ENCODE measurements at regions not wholly inside any gene's neighbourhood (a gene's known extent, or its start where the extent isn't known, plus 50 kb on each side); places are given as distances from the start of the nearest gene placed in this dataset.

DNA sequence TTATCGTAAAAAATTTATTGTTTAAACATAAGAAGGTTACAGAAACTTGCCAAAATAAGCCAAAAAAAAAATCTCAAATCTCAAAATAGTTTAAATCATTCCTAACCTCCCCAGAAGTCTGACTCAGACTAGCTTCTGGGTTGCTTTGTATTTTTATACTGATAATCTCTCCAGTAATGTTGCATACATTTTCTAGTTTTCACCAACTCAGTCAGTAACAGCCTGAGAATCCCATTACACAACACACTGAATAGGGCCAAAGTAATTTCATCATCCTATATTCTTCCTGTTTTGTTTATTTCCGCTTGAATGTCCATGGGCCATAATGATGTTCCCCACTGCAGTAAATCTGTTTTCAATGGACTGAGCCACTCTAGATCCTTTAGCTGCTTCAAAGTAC is 478.5 kb downstream of the GPAM start:
- TF ChIP-seq, protein P1, sequence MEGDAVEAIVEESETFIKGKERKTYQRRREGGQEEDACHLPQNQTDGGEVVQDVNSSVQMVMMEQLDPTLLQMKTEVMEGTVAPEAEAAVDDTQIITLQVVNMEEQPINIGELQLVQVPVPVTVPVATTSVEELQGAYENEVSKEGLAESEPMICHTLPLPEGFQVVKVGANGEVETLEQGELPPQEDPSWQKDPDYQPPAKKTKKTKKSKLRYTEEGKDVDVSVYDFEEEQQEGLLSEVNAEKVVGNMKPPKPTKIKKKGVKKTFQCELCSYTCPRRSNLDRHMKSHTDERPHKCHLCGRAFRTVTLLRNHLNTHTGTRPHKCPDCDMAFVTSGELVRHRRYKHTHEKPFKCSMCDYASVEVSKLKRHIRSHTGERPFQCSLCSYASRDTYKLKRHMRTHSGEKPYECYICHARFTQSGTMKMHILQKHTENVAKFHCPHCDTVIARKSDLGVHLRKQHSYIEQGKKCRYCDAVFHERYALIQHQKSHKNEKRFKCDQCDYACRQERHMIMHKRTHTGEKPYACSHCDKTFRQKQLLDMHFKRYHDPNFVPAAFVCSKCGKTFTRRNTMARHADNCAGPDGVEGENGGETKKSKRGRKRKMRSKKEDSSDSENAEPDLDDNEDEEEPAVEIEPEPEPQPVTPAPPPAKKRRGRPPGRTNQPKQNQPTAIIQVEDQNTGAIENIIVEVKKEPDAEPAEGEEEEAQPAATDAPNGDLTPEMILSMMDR (IDR thresholded peaks at IDR 0.05): no peak
- no peak for TF ChIP-seq POLR2A (IDR thresholded peaks at IDR 0.05)
- WGBS, 4 donors: 71 to 84% (median 75%) methylated on average over 2 of the region's 2 CpGs
- intact Hi-C loops (cut with DNase I): no loop called here
- no peak for DNase-seq
- Histone ChIP-seq H3K4me1 (replicated peaks in 1 of 2) (no peaks in the 10 kb centered on the region), H3K27me3 (no peaks in the 10 kb centered on the region), H3K27ac (no peak overlapping the region), H3K9me3 (replicated peaks in 1 of 3) (no peaks in the 10 kb centered on the region), H3K36me3 (replicated peaks in 1 of 2) (no peaks in the 10 kb centered on the region), H3K4me3 (no peak overlapping the region)

DNA sequence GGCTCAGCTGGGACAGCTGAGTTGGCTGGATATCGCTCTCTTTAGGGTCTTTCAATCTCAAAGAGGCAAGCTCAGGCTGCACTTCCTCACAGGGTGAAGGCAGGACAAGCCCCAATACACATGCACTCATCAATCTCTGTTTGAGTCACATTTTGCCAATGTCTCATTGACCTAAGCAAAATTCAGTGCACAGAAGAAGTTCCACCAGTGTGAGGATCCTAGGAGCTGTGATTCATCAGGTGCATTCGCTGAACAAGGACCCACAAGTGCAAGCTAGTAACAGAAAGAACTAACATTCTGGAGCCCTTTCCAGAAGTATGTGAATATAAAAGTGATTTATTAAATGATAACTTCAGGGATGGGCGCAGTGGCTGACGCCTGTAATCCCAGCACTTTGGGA is 477.2 kb downstream of the GPAM start:
- H3K4me1 ChIP-seq (replicated peaks in 1 of 2): no peaks in the 10 kb centered on the region
- no peaks in the 10 kb centered on the region for H3K36me3 ChIP-seq (replicated peaks in 1 of 2)
- TF ChIP-seq, protein P1 (IDR thresholded peaks at IDR 0.05): no peak
- TF ChIP-seq POLR2A (IDR thresholded peaks at IDR 0.05): no peak
- no peak for DNase-seq
- H3K4me3 ChIP-seq: no peak overlapping the region
- intact Hi-C loops (cut with DNase I): no loop called here
- H3K27me3 ChIP-seq: no peaks in the 10 kb centered on the region
- no peaks in the 10 kb centered on the region for H3K9me3 ChIP-seq (replicated peaks in 1 of 3)
- H3K27ac ChIP-seq: no peak overlapping the region
- whole genome bisulfite sequencing, 4 donors: 87 to 94% (median 90%) methylated on average over 3 to 4 of the region's 4 CpGs

DNA sequence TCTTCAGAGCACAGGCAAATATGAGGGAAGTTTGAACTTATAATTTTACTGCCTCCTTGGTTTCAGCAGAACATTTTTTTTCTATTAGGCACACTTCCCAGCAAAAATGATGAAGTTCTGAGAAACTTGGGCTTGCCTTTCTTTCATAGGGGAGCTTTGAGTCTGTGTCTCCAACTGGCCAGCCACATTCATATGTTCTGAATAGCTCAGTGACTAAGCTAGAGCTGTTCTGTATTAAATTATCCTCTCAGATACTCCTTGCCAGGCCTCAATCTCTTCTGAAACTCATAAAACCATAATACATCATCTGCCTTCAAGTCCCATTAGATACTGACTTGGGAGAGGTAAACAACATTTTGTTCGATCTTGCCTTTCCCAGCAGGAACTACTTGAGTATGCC is 476.5 kb downstream of the GPAM start:
- no peaks in the 10 kb centered on the region for H3K9me3 ChIP-seq (replicated peaks in 1 of 3)
- WGBS, 4 donors: 50 to 79% (median 75%) methylated on average over 1 of the region's 1 CpG
- TF ChIP-seq, protein P1 (IDR thresholded peaks at IDR 0.05): no peak
- TF ChIP-seq POLR2A (IDR thresholded peaks at IDR 0.05): no peak
- H3K27ac ChIP-seq: no peak overlapping the region
- intact Hi-C loops (cut with DNase I): no loop called here
- no peak for DNase-seq
- H3K36me3 ChIP-seq (replicated peaks in 1 of 2): no peaks in the 10 kb centered on the region
- no peak overlapping the region for H3K4me3 ChIP-seq
- no peaks in the 10 kb centered on the region for H3K4me1 ChIP-seq (replicated peaks in 1 of 2)
- no peaks in the 10 kb centered on the region for H3K27me3 ChIP-seq

DNA sequence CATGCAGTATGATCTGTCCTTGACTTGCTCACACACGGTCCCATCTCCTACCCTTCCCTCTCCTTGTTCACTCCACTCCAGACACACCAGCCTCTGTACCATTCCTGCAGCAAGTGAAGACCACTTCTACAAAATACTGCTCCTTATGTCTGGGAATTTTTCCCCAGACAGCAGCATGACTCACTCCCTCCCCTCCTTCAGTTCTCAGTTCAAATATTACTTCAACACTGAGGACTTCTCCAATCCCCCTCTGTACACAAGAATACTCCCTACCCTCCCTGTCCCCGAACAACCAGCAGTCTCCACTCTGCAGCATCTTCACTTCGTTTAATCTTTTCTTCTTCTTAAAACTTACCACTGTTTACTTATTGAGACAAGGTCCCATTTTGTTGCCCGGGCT is 474.0 kb downstream of the GPAM start:
- H3K4me3 ChIP-seq: no peak overlapping the region

More for the DNA sequence above, 474.0 kb downstream of the GPAM start:
- WGBS, 4 donors: 64 to 74% (median 69%) methylated on average over 4 of the region's 4 CpGs
- Histone ChIP-seq H3K4me1 (replicated peaks in 1 of 2) (no peaks in the 10 kb centered on the region), H3K27ac (no peak overlapping the region), H3K9me3 (replicated peaks in 1 of 3) (no peaks in the 10 kb centered on the region), H3K27me3 (no peaks in the 10 kb centered on the region), H3K36me3 (replicated peaks in 1 of 2) (no peaks in the 10 kb centered on the region)
- DNase-seq: no peak
- intact Hi-C loops (cut with DNase I): no loop called here
- TF ChIP-seq POLR2A (IDR thresholded peaks at IDR 0.05): no peak
- TF ChIP-seq, protein P1 (IDR thresholded peaks at IDR 0.05): no peak
